Heart left ventricle (tissue), 13 donors: ENCODE measurements at regions not wholly inside any gene's neighbourhood (a gene's known extent, or its start where the extent isn't known, plus 50 kb on each side); places are given as distances from the start of the nearest gene placed in this dataset.

Experiments used
- CTCF ChIP-seq, 12 donors: fragments of 200-600 bp; sonication (generic) in 4 of 12; IDR thresholded peaks; one replicate each; pipeline versions ENCODE4 v1.5.0 to v1.8.0; 2018 to 2022; ENCODE audit warnings: antibody characterized with exemption in 12 of 12, mild to moderate bottlenecking in 5 of 12
- POLR2A ChIP-seq, 2 donors: fragments of 450-650 bp; IDR thresholded peaks; one replicate each; pipeline ENCODE4 v1.6.1; 2017; ENCODE audit warnings: antibody characterized with exemption in 2 of 2, mild to moderate bottlenecking in 2 of 2, moderate library complexity in 2 of 2
- donor health status: ischemic (EF 13 %, LVEDD 7.1; RV severe dilation, severe dysfunction).
- donor health status: DM: no; HTN: yes; CAD: no.
- donor health status: DM: no; HTN: no; CAD: no.
- donor health status: ischemic (EF 25% LVEDD 6.9; RV normal size, moderate dysfunction).
- donor health status: ischemic (EF 25% LVEDD 5.7; RV mildly dilated, moderate dysfunction).
- donor health status: ischemic (EF 35%, LVEDD 5.7; RV mildly dilated, moderate dysfunction).
- donor health status: nonischemic (EF 11% LVEDD 7.7; RV severe dilation, severe dysfunction).
- donor health status: DM: yes; HTN: yes; CAD: no.
- donor health status: PGD.
- donor health status: ischemic (EF 29% LVEDD 5.4; RV normal size, mild dysfunction).
- donor health status: nonischemic (EF 23%, LVEDD 6.1; RV moderate dilation, normal function).

GRCh38 chr16:51416926-51417325 is 265.9 kb upstream of the SALL1 start:
- no peak for TF ChIP-seq CTCF (IDR thresholded peaks at IDR 0.05)
- TF ChIP-seq POLR2A (IDR thresholded peaks at IDR 0.05): no peak
